ENCODE measurements at regions not wholly inside any gene's neighbourhood (a gene's known extent, or its start where the extent isn't known, plus 50 kb on each side); places are given as distances from the start of the nearest gene placed in this dataset.

GRCh38 chr12:63047146-63047545 is 103.9 kb downstream of the AVPR1A start:
- Histone ChIP-seq H3K4me2 (ENCODE audit: insufficient read depth, low read length, poor library complexity, severe bottlenecking) (no peak overlapping the region), H3K4me3 (ENCODE audit: low read length in 2 of 2) (no peak overlapping the region)

DNA sequence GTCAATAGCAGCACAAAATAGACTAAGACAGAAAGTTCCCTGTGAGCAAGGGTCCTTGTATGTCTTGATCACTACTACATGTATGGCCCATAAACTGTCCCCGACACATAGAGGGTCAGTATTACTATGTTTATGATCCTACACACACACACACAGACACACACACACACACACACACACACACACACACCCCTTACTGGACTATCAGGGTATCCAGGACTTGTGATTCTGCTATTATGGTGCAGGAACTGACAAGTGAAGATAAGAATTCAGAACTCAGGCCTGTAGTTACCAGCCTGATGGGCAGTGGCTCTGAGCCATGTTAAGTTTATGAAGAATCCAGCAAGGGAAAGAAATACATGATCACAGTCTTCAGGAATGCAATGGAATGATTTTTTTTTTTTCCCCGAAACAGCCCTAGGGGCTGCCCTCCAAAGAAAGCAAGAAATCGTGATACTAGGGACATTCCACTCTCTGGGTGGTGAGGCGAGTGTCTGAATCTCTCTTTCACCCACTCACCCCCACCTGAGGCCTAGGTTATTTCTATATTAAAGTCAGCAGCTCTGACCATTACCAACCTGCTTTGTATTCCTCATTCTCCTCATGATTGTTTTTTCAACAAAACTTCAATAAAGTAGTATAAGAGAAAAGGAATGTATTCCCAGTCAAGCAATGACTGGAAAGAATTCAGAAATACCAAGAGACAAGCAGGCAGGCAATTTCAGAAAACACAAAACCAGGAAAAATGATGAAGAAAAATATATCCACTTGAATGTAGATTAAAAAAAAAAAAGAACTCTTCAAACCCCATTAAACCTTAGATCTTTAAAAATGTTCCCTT is 105.8 kb downstream of the AVPR1A start:
- Histone ChIP-seq H3K4me2 (ENCODE audit: insufficient read depth, low read length, poor library complexity, severe bottlenecking) (no peak overlapping the region), H3K4me1 (ENCODE audit: control insufficient read depth in 2 of 2, insufficient read depth in 1 of 2, low read depth in 1 of 2, low read length in 2 of 2) (no peaks in the 10 kb centered on the region), H2BK12ac (ENCODE audit: low read length) (no peak overlapping the region), H3K27me3 (ENCODE audit: control insufficient read depth in 3 of 3, insufficient read depth in 3 of 3, low read depth in 1 of 3, low read length in 3 of 3) (no peaks in the 10 kb centered on the region), H3K79me1 (ENCODE audit: low read depth, low read length) (no peaks in the 10 kb centered on the region), H2BK5ac (ENCODE audit: low read length) (no peak overlapping the region), H2BK15ac (ENCODE audit: low read length) (no peak overlapping the region), H3K4me3 (ENCODE audit: low read length in 2 of 2) (no peak overlapping the region), H3K18ac (ENCODE audit: low read length) (no peak overlapping the region), H3K23ac (ENCODE audit: low read depth, low read length, poor library complexity) (no peak overlapping the region), H3K9ac (ENCODE audit: low read depth, low read length, poor library complexity) (no peak overlapping the region), H4K8ac (ENCODE audit: low read depth, low read length) (no peak overlapping the region), H3K9me3 (replicated peaks in 1 of 2; ENCODE audit: control insufficient read depth in 2 of 2, insufficient read depth in 1 of 2, low read depth in 1 of 2, low read length in 2 of 2) (no peaks in the 10 kb centered on the region), H3K36me3 (replicated peaks in 1 of 2; ENCODE audit: control insufficient read depth in 2 of 2, insufficient read depth in 2 of 2, low read length in 2 of 2) (no peaks in the 10 kb centered on the region), H2AK5ac (ENCODE audit: low read depth, low read length) (no peak overlapping the region), H3K14ac (ENCODE audit: low read length) (no peak overlapping the region), H2BK120ac (ENCODE audit: low read depth, low read length) (no peak overlapping the region), H4K91ac (ENCODE audit: low read depth, low read length, poor library complexity) (no peak overlapping the region), H3K27ac (replicated peaks; ENCODE audit: low read length) (no peak overlapping the region), H2AFZ (ENCODE audit: low read length) (no peak overlapping the region), H3K4ac (ENCODE audit: low read length) (no peak overlapping the region)
- no peak for DNase-seq (ENCODE audit: low spot score)
- no CpG with 5 or more reads among the region's 4 CpGs for WGBS, 2 donors (ENCODE audit: extremely low coverage in 2 of 2, insufficient read length in 2 of 2, insufficient replicate concordance in 1 of 2)

More at GRCh38 chr12:63047146-63047545, 103.9 kb downstream of the AVPR1A start:
- Histone ChIP-seq H3K36me3 (replicated peaks in 1 of 2; ENCODE audit: control insufficient read depth in 2 of 2, insufficient read depth in 2 of 2, low read length in 2 of 2) (no peaks in the 10 kb centered on the region), H4K91ac (ENCODE audit: low read depth, low read length, poor library complexity) (no peak overlapping the region), H3K27me3 (ENCODE audit: control insufficient read depth in 3 of 3, insufficient read depth in 3 of 3, low read depth in 1 of 3, low read length in 3 of 3) (no peaks in the 10 kb centered on the region), H3K9me3 (replicated peaks in 1 of 2; ENCODE audit: control insufficient read depth in 2 of 2, insufficient read depth in 1 of 2, low read depth in 1 of 2, low read length in 2 of 2) (no peaks in the 10 kb centered on the region), H3K4me1 (ENCODE audit: control insufficient read depth in 2 of 2, insufficient read depth in 1 of 2, low read depth in 1 of 2, low read length in 2 of 2) (no peaks in the 10 kb centered on the region), H3K23ac (ENCODE audit: low read depth, low read length, poor library complexity) (no peak overlapping the region), H3K18ac (ENCODE audit: low read length) (no peak overlapping the region), H3K4ac (ENCODE audit: low read length) (no peak overlapping the region), H2AFZ (ENCODE audit: low read length) (no peak overlapping the region), H2BK15ac (ENCODE audit: low read length) (no peak overlapping the region), H3K79me1 (ENCODE audit: low read depth, low read length) (no peaks in the 10 kb centered on the region), H2BK120ac (ENCODE audit: low read depth, low read length) (no peak overlapping the region), H3K9ac (ENCODE audit: low read depth, low read length, poor library complexity) (no peak overlapping the region), H3K14ac (ENCODE audit: low read length) (no peak overlapping the region), H4K8ac (ENCODE audit: low read depth, low read length) (no peak overlapping the region), H2BK12ac (ENCODE audit: low read length) (no peak overlapping the region), H2BK5ac (ENCODE audit: low read length) (no peak overlapping the region), H2AK5ac (ENCODE audit: low read depth, low read length) (no peak overlapping the region), H3K27ac (replicated peaks; ENCODE audit: low read length) (no peak overlapping the region)
- WGBS, 2 donors (ENCODE audit: extremely low coverage in 2 of 2, insufficient read length in 2 of 2, insufficient replicate concordance in 1 of 2), result no CpG with 5 or more reads among the region's 1 CpG
- DNase-seq (ENCODE audit: low spot score), result no peak

DNA sequence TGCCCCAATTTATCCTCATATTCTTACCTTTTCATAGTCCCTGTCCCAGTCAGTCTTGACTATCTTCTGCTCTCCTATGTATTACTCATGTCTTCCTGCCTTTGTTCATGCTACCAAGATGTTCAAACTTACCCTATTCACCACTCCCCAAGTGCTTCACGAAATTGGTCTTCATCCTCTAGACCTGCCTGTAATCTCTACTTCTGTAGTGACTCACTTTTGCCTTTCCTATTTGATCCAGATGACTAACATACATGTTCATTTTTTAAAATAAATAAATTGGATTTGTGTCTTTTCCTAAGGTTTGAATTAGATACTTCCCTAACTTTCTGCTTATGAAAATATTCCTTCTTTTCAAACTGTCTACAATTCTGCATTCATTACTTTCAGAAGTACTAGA is 107.7 kb upstream of the PPM1H start:
- WGBS, 2 donors (ENCODE audit: extremely low coverage in 2 of 2, insufficient read length in 2 of 2, insufficient replicate concordance in 1 of 2), result no CpG with 5 or more reads among the region's 1 CpG
- Histone ChIP-seq H3K4me1 (ENCODE audit: control insufficient read depth in 2 of 2, insufficient read depth in 1 of 2, low read depth in 1 of 2, low read length in 2 of 2) (no peaks in the 10 kb centered on the region), H3K18ac (ENCODE audit: low read length) (no peak overlapping the region), H2BK12ac (ENCODE audit: low read length) (no peak overlapping the region), H3K4me3 (ENCODE audit: low read length in 2 of 2) (no peak overlapping the region), H3K23ac (ENCODE audit: low read depth, low read length, poor library complexity) (no peak overlapping the region), H2BK15ac (ENCODE audit: low read length) (no peak overlapping the region), H4K91ac (ENCODE audit: low read depth, low read length, poor library complexity) (no peak overlapping the region), H3K4ac (ENCODE audit: low read length) (no peak overlapping the region), H3K79me1 (ENCODE audit: low read depth, low read length) (no peaks in the 10 kb centered on the region), H3K27me3 (ENCODE audit: control insufficient read depth in 3 of 3, insufficient read depth in 3 of 3, low read depth in 1 of 3, low read length in 3 of 3) (no peaks in the 10 kb centered on the region), H3K27ac (replicated peaks; ENCODE audit: low read length) (no peak overlapping the region), H3K4me2 (ENCODE audit: insufficient read depth, low read length, poor library complexity, severe bottlenecking) (no peak overlapping the region), H3K36me3 (replicated peaks in 1 of 2; ENCODE audit: control insufficient read depth in 2 of 2, insufficient read depth in 2 of 2, low read length in 2 of 2) (no peaks in the 10 kb centered on the region), H4K8ac (ENCODE audit: low read depth, low read length) (no peak overlapping the region), H2BK120ac (ENCODE audit: low read depth, low read length) (no peak overlapping the region), H3K9me3 (replicated peaks in 1 of 2; ENCODE audit: control insufficient read depth in 2 of 2, insufficient read depth in 1 of 2, low read depth in 1 of 2, low read length in 2 of 2) (no peaks in the 10 kb centered on the region), H2AFZ (ENCODE audit: low read length) (no peak overlapping the region), H2AK5ac (ENCODE audit: low read depth, low read length) (no peak overlapping the region), H3K14ac (ENCODE audit: low read length) (no peak overlapping the region), H2BK5ac (ENCODE audit: low read length) (no peak overlapping the region), H3K9ac (ENCODE audit: low read depth, low read length, poor library complexity) (no peak overlapping the region)
- DNase-seq (ENCODE audit: low spot score), result no peak

DNA sequence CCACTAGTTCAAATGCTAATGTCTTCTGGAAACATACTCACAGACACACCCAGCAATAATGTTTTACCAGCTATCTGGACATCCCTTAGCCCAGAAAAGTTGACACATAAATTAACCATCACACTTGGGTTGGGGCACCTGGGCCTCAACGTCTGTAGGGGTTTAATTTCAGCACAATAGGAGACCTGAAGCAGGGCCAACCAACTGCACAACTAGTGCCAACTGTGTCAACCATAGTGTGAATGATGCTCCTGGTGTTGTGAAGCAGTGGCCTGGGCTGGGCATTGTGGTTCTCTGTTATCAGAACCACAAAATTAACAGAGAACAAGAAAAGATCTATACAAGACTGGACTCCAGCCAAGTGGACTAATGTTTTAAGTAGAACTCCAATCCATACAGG is 106.7 kb upstream of the PPM1H start:
- H2BK12ac ChIP-seq (ENCODE audit: low read length), result no peak overlapping the region
- H3K36me3 ChIP-seq (replicated peaks in 1 of 2; ENCODE audit: control insufficient read depth in 2 of 2, insufficient read depth in 2 of 2, low read length in 2 of 2), result no peaks in the 10 kb centered on the region
- no peak overlapping the region for H3K14ac ChIP-seq (ENCODE audit: low read length)
- H3K9ac ChIP-seq (ENCODE audit: low read depth, low read length, poor library complexity), result no peak overlapping the region
- H3K27ac ChIP-seq (replicated peaks; ENCODE audit: low read length), result no peak overlapping the region
- no CpG with 5 or more reads among the region's 1 CpG for WGBS, 2 donors (ENCODE audit: extremely low coverage in 2 of 2, insufficient read length in 2 of 2, insufficient replicate concordance in 1 of 2)
- H3K4ac ChIP-seq (ENCODE audit: low read length), result no peak overlapping the region
- no peak overlapping the region for H4K91ac ChIP-seq (ENCODE audit: low read depth, low read length, poor library complexity)
- H3K79me1 ChIP-seq (ENCODE audit: low read depth, low read length), result no peaks in the 10 kb centered on the region
- no peaks in the 10 kb centered on the region for H3K4me1 ChIP-seq (ENCODE audit: control insufficient read depth in 2 of 2, insufficient read depth in 1 of 2, low read depth in 1 of 2, low read length in 2 of 2)
- no peak overlapping the region for H4K8ac ChIP-seq (ENCODE audit: low read depth, low read length)
- H2BK15ac ChIP-seq (ENCODE audit: low read length), result no peak overlapping the region
- H2AK5ac ChIP-seq (ENCODE audit: low read depth, low read length), result no peak overlapping the region
- H3K9me3 ChIP-seq (replicated peaks in 1 of 2; ENCODE audit: control insufficient read depth in 2 of 2, insufficient read depth in 1 of 2, low read depth in 1 of 2, low read length in 2 of 2), result no peaks in the 10 kb centered on the region
- no peak overlapping the region for H2AFZ ChIP-seq (ENCODE audit: low read length)
- no peak overlapping the region for H3K18ac ChIP-seq (ENCODE audit: low read length)
- no peak overlapping the region for H3K4me2 ChIP-seq (ENCODE audit: insufficient read depth, low read length, poor library complexity, severe bottlenecking)
- no peak overlapping the region for H3K23ac ChIP-seq (ENCODE audit: low read depth, low read length, poor library complexity)
- H2BK120ac ChIP-seq (ENCODE audit: low read depth, low read length), result no peak overlapping the region
- no peak overlapping the region for H2BK5ac ChIP-seq (ENCODE audit: low read length)
- no peaks in the 10 kb centered on the region for H3K27me3 ChIP-seq (ENCODE audit: control insufficient read depth in 3 of 3, insufficient read depth in 3 of 3, low read depth in 1 of 3, low read length in 3 of 3)
- no peak overlapping the region for H3K4me3 ChIP-seq (ENCODE audit: low read length in 2 of 2)
- DNase-seq (ENCODE audit: low spot score), result no peak
